NCI-H146 treated with DMSO at 0.1 percent for 48 hours (cell line): ENCODE measurements at regions not wholly inside any gene's neighbourhood (a gene's known extent, or its start where the extent isn't known, plus 50 kb on each side); places are given as distances from the start of the nearest gene placed in this dataset.

Experiments
- DNase-seq: peaks from one replicate; lab custom pipeline; 2025; ENCODE audit not compliant: unreplicated experiment; lab: John Stamatoyannopoulos, UW

DNA sequence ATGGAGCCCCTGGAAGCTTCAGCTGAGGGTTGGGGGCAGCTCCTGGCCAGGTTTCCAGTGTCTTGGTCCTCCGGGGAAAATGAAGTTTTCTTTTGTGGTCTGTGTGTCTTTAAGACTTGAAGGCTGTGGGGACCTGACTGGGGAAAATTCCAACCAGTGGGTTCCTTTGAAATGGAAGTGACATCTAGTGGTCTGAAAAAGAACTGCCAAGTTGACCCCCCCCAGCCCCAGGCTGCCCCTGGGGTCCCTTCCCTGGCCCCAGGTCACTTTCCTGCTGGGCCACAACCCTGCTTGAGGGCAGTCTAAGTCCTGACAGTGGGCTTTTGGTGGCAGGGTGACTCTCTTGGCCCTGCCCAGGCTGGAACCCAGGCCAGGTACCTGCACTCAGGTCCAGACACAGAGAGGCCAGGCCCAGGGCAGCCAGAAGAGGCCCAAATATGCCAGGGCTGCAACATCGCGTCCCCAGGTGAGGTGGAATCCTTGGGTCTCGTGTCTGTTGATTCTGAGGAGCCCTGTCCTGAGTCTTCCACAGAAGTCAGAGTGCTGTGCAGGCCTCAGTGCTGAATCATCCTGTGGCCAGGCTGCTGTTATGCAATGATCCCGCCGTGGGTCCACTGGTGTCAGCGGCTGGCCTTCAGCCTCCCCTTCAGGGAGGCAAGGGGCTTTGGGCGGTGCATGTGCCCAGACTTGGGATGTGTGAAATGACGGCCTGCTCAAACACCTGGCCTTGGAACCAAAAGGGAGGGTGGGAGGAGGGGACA is 68.4 kb downstream of the VEGFA start:
- peak; percentile 13 for DNase-seq

DNA sequence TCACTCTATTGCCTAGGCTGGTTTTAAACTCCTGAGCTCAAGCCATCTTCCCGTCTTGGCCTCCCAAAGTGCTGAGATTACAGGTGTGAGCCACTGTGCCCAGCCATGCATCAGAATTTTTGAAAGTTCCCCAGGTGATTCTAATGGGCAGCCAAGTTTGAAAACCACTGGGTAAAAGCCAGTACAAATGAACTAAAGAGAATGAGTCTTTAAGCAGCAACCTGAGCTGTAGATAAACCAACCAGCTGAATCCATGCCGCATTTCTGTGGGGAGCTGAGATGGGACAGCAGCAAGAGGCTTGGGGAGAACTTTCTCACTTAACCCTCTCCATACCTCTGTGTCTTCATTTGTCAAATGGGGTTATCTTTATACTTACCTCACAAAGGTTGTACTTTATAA is 67.5 kb downstream of the VEGFA start:
- no peak for DNase-seq

DNA sequence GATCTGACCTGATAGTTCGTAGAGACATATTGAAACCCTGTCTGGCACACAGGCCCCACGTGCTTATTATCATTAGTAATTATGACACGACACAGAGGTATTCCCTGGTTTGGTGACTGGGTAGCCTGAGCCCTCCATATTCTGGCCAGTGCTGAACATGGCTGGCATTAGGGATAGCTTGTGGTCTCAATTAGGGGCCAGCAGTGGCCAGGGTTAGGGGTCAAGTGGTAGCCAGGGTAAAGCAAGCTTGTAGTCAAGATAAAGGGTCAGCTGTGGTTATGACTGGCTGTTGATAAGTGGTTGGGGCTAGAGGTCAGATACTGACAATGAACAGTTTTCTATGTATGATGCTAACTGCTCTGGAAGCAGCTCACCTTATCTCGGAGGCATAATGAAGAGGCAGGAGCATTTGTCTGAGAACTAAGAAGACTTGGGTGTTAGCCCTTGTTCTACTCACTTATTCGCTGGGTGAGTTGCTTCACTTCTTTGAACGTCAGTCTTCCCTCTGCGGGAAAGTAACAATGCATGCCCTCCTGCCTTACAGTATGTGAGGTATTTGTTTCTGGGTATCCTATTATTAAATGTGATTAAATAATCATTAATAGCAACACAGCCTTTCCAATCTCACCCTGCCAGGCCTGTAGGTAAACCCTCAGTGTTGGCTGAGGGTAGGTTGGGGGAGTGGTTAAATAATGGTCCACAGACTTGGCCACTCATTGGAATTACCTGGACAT is 66.7 kb downstream of the VEGFA start:
- no peak for DNase-seq
